Right lung (tissue), 2 donors: ENCODE measurements at regions not wholly inside any gene's neighbourhood (a gene's known extent, or its start where the extent isn't known, plus 50 kb on each side); places are given as distances from the start of the nearest gene placed in this dataset.

Experiments used
- DNase-seq, 2 donors: peaks; one replicate each; pipeline ENCODE4 v3.0.0-alpha.2; 2013

GRCh38 chr5:158644301-158644700 is 455.4 kb downstream of the EBF1 start:
- no peak for DNase-seq

- no peak for DNase-seq
Measured at GRCh38 chr5:158643840-158644239, 455.9 kb downstream of the EBF1 start.

GRCh38 chr5:158642879-158643278 is 456.8 kb downstream of the EBF1 start:
- DNase-seq, result no peak

GRCh38 chr5:158641016-158641415 is 458.7 kb downstream of the EBF1 start:
- no peak for DNase-seq

- DNase-seq, result no peak
Measured at GRCh38 chr5:158640593-158640980, 459.1 kb downstream of the EBF1 start.

- DNase-seq, result no peak
Measured at GRCh38 chr5:158639881-158640592, 459.7 kb downstream of the EBF1 start.

GRCh38 chr5:158638396-158638795 is 461.3 kb downstream of the EBF1 start:
- DNase-seq, result no peak

GRCh38 chr5:158637039-158637438 is 462.7 kb downstream of the EBF1 start:
- DNase-seq, result no peak

GRCh38 chr5:158635565-158635964 is 464.2 kb downstream of the EBF1 start:
- no peak for DNase-seq

- no peak for DNase-seq
Measured at GRCh38 chr5:158634714-158635113, 465.0 kb downstream of the EBF1 start.

- no peak for DNase-seq
Measured at GRCh38 chr5:158629591-158630312, 470.0 kb downstream of the EBF1 start.

- no peak for DNase-seq
Measured at GRCh38 chr5:158626718-158627117, 473.0 kb downstream of the EBF1 start.

GRCh38 chr5:158623971-158624370 is 475.7 kb downstream of the EBF1 start:
- DNase-seq, result no peak

- no peak for DNase-seq
Measured at GRCh38 chr5:158621391-158621790, 478.3 kb downstream of the EBF1 start.

GRCh38 chr5:158619083-158619788 is 480.5 kb downstream of the EBF1 start:
- DNase-seq, result no peak

GRCh38 chr5:158618256-158618655 is 481.5 kb downstream of the EBF1 start:
- DNase-seq, result no peak

- no peak for DNase-seq
Measured at GRCh38 chr5:158616707-158617106, 483.0 kb downstream of the EBF1 start.

GRCh38 chr5:158614951-158615350 is 484.8 kb downstream of the EBF1 start:
- no peak for DNase-seq

- no peak for DNase-seq
Measured at GRCh38 chr5:158611581-158611980, 488.1 kb downstream of the EBF1 start.

GRCh38 chr5:158610051-158610415 is 489.7 kb downstream of the EBF1 start:
- no peak for DNase-seq

- no peak for DNase-seq
Measured at GRCh38 chr5:158609333-158610050, 490.2 kb downstream of the EBF1 start.

- DNase-seq, result no peak
Measured at GRCh38 chr5:158607088-158607487, 492.6 kb downstream of the EBF1 start.
